NCI-H2196 (cell line): ENCODE measurements at regions not wholly inside any gene's neighbourhood (a gene's known extent, or its start where the extent isn't known, plus 50 kb on each side); places are given as distances from the start of the nearest gene placed in this dataset.
A peak's percentile ranks its signal among the peaks of the same experiment; 100 is the strongest.
"Not testable (repeated sequence)": the region's sequence is repeated elsewhere in the genome, so short reads cannot be mapped to it uniquely, and the experiment has no call there.

Experiments
- DNase-seq: peaks from one replicate; lab custom pipeline; 2025; ENCODE audit not compliant: unreplicated experiment; lab: John Stamatoyannopoulos, UW

- DNase-seq, result not testable (repeated sequence)
These were observed 55.3 kb downstream of the BBS10 start for GRCh38 chr12:76292891-76293290.

- DNase-seq, result not testable (repeated sequence)
These were observed 55.9 kb downstream of the BBS10 start for GRCh38 chr12:76292305-76292704.

DNA sequence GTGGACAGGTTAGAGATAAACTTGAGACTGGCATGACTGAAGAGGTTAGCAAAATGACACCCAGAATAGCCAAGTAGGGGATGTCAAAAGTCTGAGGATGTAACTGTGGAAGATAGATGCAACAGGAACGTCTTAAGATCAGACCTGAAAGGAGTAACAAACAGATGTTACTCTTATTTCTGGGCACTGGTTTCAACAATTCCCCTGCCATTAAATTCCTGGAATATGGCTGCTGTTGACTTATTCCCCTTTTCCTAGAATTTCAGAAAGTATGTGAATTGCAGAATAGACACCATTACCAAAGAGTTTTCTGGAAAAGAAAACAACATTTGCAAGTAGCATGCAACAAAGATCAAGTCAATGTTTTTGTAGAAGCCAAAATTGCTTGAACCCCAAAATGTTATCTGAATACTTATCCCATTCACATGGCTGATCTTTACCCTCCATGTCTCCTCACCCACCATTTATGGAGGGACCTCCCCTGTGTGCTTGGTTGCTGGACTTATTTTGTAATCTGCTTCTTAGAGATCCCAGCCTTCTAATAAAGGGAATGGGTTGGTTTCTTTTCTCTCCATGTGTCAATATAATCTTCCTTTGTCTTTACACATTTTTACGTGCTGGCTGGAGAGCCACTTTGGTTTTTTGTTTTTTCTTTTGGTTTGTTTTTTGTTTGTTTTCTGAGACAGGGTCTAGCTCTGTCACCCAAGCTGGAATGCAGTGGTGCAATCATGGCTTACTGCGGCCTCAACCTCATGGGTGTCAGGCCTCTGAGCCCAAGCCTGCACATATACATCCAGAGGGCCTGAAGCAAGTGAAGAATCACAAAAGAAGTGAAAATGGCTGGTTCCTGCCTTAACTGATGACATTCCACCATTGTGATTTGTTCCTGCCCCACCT is 57.0 kb downstream of the BBS10 start:
- no peak for DNase-seq

DNA sequence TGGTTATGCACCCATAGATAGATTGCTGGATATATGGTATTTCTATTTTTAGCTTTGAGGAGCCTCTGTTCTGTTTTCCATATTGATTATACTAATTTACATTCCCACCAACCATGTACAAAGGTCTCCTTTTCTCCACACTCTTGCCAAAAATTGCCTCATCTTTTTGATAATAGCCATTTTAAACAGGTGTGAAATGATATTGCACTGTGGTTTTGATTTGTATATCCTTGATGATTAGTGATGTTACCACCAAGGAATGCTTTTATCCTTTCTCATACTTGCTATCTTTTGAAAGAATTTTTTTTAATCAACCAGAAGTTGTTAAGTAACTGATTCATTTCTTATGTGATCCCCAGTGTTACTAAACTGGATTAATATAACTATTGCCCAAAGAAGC is 60.0 kb downstream of the BBS10 start:
- no peak for DNase-seq

DNA sequence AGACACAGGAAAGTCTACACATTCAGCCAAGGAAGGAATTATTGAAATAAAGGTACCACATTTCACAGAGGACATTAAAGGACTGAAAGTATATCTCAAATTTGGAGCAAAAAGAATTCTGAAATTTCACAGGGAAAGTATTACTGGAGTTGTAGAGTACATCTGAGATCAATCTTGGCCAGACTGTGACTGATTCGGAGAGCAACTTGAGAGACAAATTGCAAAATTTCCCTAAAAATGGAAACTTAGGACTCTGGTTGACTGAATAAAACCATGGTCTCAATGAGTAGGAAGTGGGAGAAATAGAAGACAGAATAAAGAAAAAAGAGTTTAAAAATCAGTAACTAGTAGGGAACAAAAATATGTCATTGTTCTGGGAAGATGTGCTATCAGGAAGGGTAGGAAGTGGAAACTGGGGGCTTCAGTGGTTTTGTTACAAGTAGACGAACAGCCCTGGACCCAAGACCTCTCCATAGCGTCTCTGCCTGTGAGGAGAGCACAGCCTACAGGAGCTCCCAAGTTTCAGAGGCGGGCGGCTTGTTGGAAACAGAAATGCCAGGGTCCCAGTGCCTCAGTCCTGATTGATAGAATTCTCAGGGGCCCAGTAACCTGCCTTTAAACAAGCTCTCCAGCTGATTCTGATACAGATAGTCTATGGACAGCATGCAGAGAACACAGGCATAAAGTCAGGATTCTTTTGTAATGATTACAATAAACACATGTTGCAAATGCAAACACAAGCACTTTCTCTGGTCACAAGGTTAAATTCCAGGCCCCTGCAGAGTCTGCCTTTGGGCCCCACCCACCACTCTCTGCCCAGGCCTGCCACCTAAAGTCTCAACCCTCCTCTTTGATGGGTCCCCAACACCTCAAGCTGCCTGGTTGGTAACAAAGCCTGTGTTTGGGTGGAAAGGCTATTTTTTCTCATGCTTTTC is 63.1 kb downstream of the BBS10 start:
- DNase-seq, result no peak

GRCh38 chr12:76282744-76283143 is 65.5 kb downstream of the BBS10 start:
- DNase-seq, result no peak

DNA sequence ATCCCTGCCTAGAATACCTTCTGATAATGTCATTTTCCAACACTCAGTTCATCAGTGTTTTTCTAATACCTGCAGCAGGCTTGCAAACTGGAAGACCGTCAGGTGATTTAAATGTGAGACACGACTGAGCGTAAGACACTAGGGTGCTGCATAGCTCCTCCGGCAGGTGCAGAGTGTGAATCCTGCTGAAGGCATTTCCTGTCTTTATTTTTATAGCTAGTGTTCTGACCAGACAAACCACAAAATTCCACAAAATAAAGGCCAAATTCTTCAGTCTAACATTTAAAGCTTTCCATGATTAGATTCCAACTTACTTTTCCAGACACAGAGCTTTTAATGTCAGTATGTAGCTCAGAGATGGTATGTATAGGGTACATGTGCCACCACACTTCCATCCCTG is 70.7 kb downstream of the BBS10 start:
- DNase-seq, result no peak

DNA sequence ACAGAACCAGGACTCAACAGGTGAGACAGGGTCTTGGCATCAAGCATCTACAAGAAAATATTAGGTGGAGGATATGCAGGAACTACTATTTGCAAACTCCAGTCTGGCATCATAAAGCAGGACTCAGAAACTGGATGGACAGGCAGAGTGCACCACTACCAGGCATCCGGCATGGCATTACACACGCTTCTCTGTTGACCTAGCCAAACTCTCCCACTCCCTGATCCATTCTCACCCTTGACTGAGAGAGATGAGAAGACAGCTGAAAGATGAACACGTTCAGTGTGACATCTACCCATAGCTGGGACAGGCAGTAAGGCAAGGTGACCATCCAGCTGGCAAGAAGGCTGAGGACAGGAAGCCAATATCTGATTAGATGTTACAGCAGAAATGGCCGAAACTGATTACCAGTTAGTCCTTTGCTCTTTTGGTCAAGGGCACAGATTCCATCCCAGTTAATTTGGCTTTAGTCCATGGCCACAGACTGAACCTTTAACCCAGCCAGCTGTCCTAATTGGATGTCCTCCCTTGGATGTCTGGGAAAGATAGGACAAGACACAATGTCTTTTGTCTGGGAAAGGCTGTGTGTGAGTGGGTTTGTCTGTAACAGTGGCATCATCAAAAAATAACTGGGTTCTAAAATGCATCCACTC is 71.6 kb downstream of the BBS10 start:
- DNase-seq, result no peak

DNA sequence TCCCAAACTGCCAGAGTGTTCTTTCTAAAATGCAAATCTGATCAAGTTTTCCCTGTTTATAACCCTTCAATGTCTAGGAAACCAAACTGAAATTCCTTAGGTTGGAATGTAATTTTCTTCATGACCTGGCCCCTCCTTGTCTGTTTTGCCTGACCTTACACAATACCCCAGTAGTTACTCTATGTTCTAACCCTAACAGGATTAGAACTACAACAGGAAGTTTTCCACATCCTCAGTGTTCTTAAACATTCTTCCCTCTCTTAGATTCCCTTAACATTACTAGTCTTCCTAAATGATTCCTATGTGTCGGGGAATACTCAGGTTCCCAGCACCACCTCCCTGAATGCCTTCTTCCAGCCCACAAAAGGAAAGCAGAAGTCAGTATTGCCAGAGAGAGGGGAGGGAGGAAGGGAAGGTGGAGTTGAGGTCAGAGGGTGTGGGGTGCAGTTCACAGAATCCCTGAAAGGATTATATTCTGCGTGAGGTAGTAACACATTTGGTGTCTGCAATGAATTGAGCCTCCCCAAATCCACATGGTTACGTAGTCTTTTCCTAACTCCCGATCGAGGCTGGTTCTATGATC is 72.6 kb downstream of the BBS10 start:
- DNase-seq, result no peak

GRCh38 chr12:76274420-76275083 is 73.7 kb downstream of the BBS10 start:
- no peak for DNase-seq

DNA sequence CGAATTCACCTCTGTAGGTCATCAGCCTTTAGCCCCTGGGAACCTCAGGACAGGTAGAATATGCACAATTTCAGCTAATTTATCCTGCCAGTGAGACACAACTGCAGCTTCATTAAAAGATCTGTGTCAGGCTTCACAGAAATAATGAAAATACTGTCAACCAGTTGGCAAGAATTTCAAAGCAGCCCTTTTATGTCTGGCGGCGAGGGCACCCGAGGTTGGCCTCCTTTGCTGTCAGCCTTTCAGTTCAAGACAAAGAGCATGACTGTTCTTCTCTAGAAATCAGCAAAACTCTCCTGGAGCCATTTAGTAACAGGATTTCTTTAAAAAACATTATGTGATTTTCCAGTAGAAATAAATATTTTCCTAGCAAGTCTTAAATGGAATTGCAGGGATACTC is 75.9 kb downstream of the BBS10 start:
- no peak for DNase-seq

- DNase-seq, result no peak
These were observed 77.4 kb downstream of the BBS10 start for GRCh38 chr12:76270657-76271358.

- DNase-seq, result no peak
These were observed 79.9 kb downstream of the BBS10 start for GRCh38 chr12:76268267-76268666.

GRCh38 chr12:76266797-76267196 is 81.4 kb downstream of the BBS10 start:
- peak; percentile 21 for DNase-seq

- no peak for DNase-seq
These were observed 82.6 kb downstream of the BBS10 start for GRCh38 chr12:76265424-76266180.

- no peak for DNase-seq
These were observed 83.6 kb downstream of the BBS10 start for GRCh38 chr12:76264611-76265012.

- DNase-seq, result no peak
These were observed 84.5 kb downstream of the BBS10 start for GRCh38 chr12:76263696-76264095.

DNA sequence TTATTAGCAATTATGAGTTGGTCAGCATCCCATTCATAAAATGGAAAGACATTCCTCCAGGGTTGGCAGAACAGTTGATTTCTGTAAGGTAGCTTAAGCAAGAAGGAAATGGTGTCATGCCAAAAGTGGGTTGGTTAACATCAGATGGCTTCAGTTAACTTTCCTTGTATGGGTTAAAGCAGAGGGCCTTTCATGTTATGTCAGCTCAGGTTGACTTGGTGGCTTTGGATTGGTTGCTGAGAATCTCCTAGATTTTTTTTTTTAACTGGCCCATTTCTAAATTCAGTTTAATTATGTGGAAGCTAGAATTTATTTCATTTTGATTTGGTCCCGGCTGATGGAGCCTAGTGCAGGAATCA is 87.8 kb downstream of the BBS10 start:
- DNase-seq, result no peak
